ENCODE measurements at regions not wholly inside any gene's neighbourhood (a gene's known extent, or its start where the extent isn't known, plus 50 kb on each side); places are given as distances from the start of the nearest gene placed in this dataset.

DNA sequence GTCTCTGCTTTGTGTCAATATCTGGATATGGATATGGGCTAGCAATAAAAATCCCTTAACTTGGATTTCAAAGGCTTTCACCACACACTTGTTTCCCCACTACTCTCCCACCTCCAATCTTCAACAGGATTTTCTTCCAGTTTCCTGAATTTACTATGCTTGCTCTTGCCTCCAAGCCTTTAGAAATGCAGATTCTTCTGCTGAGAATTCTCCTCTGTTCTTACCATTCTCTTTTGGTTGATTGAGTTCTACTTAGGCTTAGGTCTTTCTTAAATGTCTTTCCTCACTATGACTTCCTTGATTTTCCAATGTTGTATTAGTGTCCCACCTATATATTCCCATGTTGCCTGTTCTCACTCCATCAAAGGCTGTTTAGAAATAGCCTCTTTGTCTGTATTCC lies 1502.4 kb upstream of the TENM4 start:
- Histone ChIP-seq H2AK5ac (ENCODE audit: low read depth, low read length) (no peak overlapping the region), H3K27me3 (ENCODE audit: control insufficient read depth in 3 of 3, insufficient read depth in 3 of 3, low read depth in 1 of 3, low read length in 3 of 3) (no peaks in the 10 kb centered on the region), H3K4ac (ENCODE audit: low read length) (no peak overlapping the region), H3K4me3 (ENCODE audit: low read length in 2 of 2) (no peak overlapping the region), H3K14ac (ENCODE audit: low read length) (no peak overlapping the region), H2BK120ac (ENCODE audit: low read depth, low read length) (no peak overlapping the region), H3K4me1 (ENCODE audit: control insufficient read depth in 2 of 2, insufficient read depth in 1 of 2, low read depth in 1 of 2, low read length in 2 of 2) (no peaks in the 10 kb centered on the region), H4K91ac (ENCODE audit: low read depth, low read length, poor library complexity) (no peak overlapping the region), H2BK12ac (ENCODE audit: low read length) (no peak overlapping the region), H4K8ac (ENCODE audit: low read depth, low read length) (no peak overlapping the region), H3K27ac (replicated peaks; ENCODE audit: low read length) (no peak overlapping the region), H3K36me3 (replicated peaks in 1 of 2; ENCODE audit: control insufficient read depth in 2 of 2, insufficient read depth in 2 of 2, low read length in 2 of 2) (no peaks in the 10 kb centered on the region), H2BK5ac (ENCODE audit: low read length) (no peak overlapping the region), H3K9ac (ENCODE audit: low read depth, low read length, poor library complexity) (no peak overlapping the region), H3K9me3 (replicated peaks in 1 of 2; ENCODE audit: control insufficient read depth in 2 of 2, insufficient read depth in 1 of 2, low read depth in 1 of 2, low read length in 2 of 2) (no peaks in the 10 kb centered on the region), H2AFZ (ENCODE audit: low read length) (no peak overlapping the region), H3K4me2 (ENCODE audit: insufficient read depth, low read length, poor library complexity, severe bottlenecking) (no peak overlapping the region), H3K23ac (ENCODE audit: low read depth, low read length, poor library complexity) (no peak overlapping the region), H3K79me1 (ENCODE audit: low read depth, low read length) (no peaks in the 10 kb centered on the region), H3K18ac (ENCODE audit: low read length) (no peak overlapping the region), H2BK15ac (ENCODE audit: low read length) (no peak overlapping the region)
- DNase-seq (ENCODE audit: low spot score), result no peak

DNA sequence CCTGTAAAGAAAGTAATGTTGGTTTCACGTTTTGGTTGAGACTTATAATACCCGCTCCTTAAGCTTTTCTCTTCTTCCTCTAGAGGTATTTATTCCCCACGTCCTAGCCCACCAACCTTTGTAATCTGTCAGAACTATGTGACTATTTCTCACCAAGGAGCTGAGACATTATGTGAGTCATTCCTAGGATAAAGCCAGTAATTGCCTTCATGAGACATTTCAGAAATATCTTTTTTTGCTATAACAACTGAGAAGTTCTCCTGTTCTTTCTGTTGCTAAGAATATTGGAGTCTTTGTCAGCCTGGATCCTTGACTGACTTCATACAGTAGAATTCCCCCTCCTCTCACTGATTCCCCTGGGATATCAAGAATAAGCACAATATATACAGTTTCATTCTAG lies 1497.0 kb upstream of the TENM4 start:
- Histone ChIP-seq H3K14ac (ENCODE audit: low read length) (no peak overlapping the region), H3K27me3 (ENCODE audit: control insufficient read depth in 3 of 3, insufficient read depth in 3 of 3, low read depth in 1 of 3, low read length in 3 of 3) (no peaks in the 10 kb centered on the region), H2BK5ac (ENCODE audit: low read length) (no peak overlapping the region), H4K8ac (ENCODE audit: low read depth, low read length) (no peak overlapping the region), H3K4ac (ENCODE audit: low read length) (no peak overlapping the region), H3K27ac (replicated peaks; ENCODE audit: low read length) (no peak overlapping the region), H3K9me3 (replicated peaks in 1 of 2; ENCODE audit: control insufficient read depth in 2 of 2, insufficient read depth in 1 of 2, low read depth in 1 of 2, low read length in 2 of 2) (no peaks in the 10 kb centered on the region), H3K4me3 (ENCODE audit: low read length in 2 of 2) (no peak overlapping the region), H2AK5ac (ENCODE audit: low read depth, low read length) (no peak overlapping the region), H3K4me2 (ENCODE audit: insufficient read depth, low read length, poor library complexity, severe bottlenecking) (no peak overlapping the region), H3K18ac (ENCODE audit: low read length) (no peak overlapping the region), H2BK12ac (ENCODE audit: low read length) (no peak overlapping the region), H2BK120ac (ENCODE audit: low read depth, low read length) (no peak overlapping the region), H3K36me3 (replicated peaks in 1 of 2; ENCODE audit: control insufficient read depth in 2 of 2, insufficient read depth in 2 of 2, low read length in 2 of 2) (no peaks in the 10 kb centered on the region), H4K91ac (ENCODE audit: low read depth, low read length, poor library complexity) (no peak overlapping the region), H3K4me1 (ENCODE audit: control insufficient read depth in 2 of 2, insufficient read depth in 1 of 2, low read depth in 1 of 2, low read length in 2 of 2) (no peaks in the 10 kb centered on the region), H3K23ac (ENCODE audit: low read depth, low read length, poor library complexity) (no peak overlapping the region), H3K9ac (ENCODE audit: low read depth, low read length, poor library complexity) (no peak overlapping the region), H2AFZ (ENCODE audit: low read length) (no peak overlapping the region), H2BK15ac (ENCODE audit: low read length) (no peak overlapping the region), H3K79me1 (ENCODE audit: low read depth, low read length) (no peaks in the 10 kb centered on the region)
- WGBS, 2 donors (ENCODE audit: extremely low coverage in 2 of 2, insufficient read length in 2 of 2, insufficient replicate concordance in 1 of 2), result no CpG with 5 or more reads among the region's 3 CpGs
- no peak for DNase-seq (ENCODE audit: low spot score)

DNA sequence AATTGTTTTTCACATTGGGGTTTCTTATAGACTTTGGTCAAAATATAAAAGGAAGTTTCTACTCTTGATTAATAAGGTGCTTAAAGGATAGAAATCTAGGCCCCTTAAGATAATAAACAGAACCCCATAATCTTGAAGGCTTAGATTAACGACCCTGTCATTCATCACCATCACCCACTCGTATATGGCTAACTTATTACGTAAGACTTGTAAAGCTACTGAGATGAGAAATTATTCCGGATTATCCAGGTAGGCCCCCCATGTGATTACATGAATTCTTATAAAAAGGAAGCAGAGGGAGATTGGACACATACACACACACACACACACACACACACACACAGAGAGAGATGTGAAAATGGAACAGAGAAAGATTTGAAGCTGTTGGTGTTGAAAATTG lies 1489.2 kb upstream of the TENM4 start:
- no peak overlapping the region for H3K9ac ChIP-seq (ENCODE audit: low read depth, low read length, poor library complexity)
- no peak overlapping the region for H2AFZ ChIP-seq (ENCODE audit: low read length)
- no peaks in the 10 kb centered on the region for H3K4me1 ChIP-seq (ENCODE audit: control insufficient read depth in 2 of 2, insufficient read depth in 1 of 2, low read depth in 1 of 2, low read length in 2 of 2)
- no peak overlapping the region for H2BK12ac ChIP-seq (ENCODE audit: low read length)
- H3K14ac ChIP-seq (ENCODE audit: low read length), result no peak overlapping the region
- no peak overlapping the region for H3K23ac ChIP-seq (ENCODE audit: low read depth, low read length, poor library complexity)
- no CpG with 5 or more reads among the region's 4 CpGs for WGBS, 2 donors (ENCODE audit: extremely low coverage in 2 of 2, insufficient read length in 2 of 2, insufficient replicate concordance in 1 of 2)
- no peak overlapping the region for H2BK5ac ChIP-seq (ENCODE audit: low read length)
- H3K18ac ChIP-seq (ENCODE audit: low read length), result no peak overlapping the region
- DNase-seq (ENCODE audit: low spot score), result no peak
- H2BK120ac ChIP-seq (ENCODE audit: low read depth, low read length), result no peak overlapping the region
- no peak overlapping the region for H2AK5ac ChIP-seq (ENCODE audit: low read depth, low read length)
- no peak overlapping the region for H3K4ac ChIP-seq (ENCODE audit: low read length)
- H3K36me3 ChIP-seq (replicated peaks in 1 of 2; ENCODE audit: control insufficient read depth in 2 of 2, insufficient read depth in 2 of 2, low read length in 2 of 2), result no peaks in the 10 kb centered on the region
- no peak overlapping the region for H4K91ac ChIP-seq (ENCODE audit: low read depth, low read length, poor library complexity)
- H3K27ac ChIP-seq (replicated peaks; ENCODE audit: low read length), result no peak overlapping the region
- no peak overlapping the region for H2BK15ac ChIP-seq (ENCODE audit: low read length)
- H4K8ac ChIP-seq (ENCODE audit: low read depth, low read length), result no peak overlapping the region
- no peaks in the 10 kb centered on the region for H3K27me3 ChIP-seq (ENCODE audit: control insufficient read depth in 3 of 3, insufficient read depth in 3 of 3, low read depth in 1 of 3, low read length in 3 of 3)
- no peaks in the 10 kb centered on the region for H3K9me3 ChIP-seq (replicated peaks in 1 of 2; ENCODE audit: control insufficient read depth in 2 of 2, insufficient read depth in 1 of 2, low read depth in 1 of 2, low read length in 2 of 2)
- H3K4me3 ChIP-seq (ENCODE audit: low read length in 2 of 2), result no peak overlapping the region
- no peak overlapping the region for H3K4me2 ChIP-seq (ENCODE audit: insufficient read depth, low read length, poor library complexity, severe bottlenecking)
- no peaks in the 10 kb centered on the region for H3K79me1 ChIP-seq (ENCODE audit: low read depth, low read length)

DNA sequence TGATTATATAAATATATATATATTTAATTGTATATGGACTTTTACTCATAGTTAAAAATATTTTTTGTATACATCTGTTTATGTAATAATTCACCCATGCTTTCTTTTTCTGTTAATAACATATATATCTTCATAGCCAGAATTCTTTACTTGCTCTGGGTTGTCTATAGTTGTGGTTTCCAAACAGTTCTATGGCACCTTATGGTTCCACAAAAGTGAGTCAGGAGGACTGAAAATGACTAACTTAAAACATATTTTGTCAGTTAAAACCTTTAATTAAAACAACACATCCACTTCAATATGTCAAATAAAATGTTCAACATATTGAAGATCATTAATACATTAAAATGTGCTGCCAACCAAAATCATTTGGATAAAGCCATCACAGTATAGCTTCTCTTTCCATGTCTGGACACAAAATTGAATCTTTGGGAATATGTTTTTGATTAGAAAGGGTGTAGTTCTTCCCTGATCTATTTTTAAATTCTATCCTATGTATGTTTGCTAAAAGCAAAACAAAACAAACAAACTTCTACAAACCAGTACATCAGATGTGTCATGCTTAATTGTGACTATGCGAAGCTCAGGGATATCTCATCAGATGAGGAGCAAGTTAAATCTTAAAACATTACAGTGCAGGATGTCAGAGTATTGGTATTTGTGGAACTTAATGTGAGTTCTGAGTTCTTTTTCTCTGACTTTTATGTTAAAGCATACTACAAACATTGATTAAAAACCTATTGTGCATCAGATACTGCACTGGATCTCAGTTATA lies 1488.4 kb upstream of the TENM4 start:
- no peak for DNase-seq (ENCODE audit: low spot score)
- H2BK120ac ChIP-seq (ENCODE audit: low read depth, low read length), result no peak overlapping the region

More for the DNA sequence above, 1488.4 kb upstream of the TENM4 start:
- no peaks in the 10 kb centered on the region for H3K27me3 ChIP-seq (ENCODE audit: control insufficient read depth in 3 of 3, insufficient read depth in 3 of 3, low read depth in 1 of 3, low read length in 3 of 3)
- H3K9me3 ChIP-seq (replicated peaks in 1 of 2; ENCODE audit: control insufficient read depth in 2 of 2, insufficient read depth in 1 of 2, low read depth in 1 of 2, low read length in 2 of 2), result no peaks in the 10 kb centered on the region
- no peak overlapping the region for H3K14ac ChIP-seq (ENCODE audit: low read length)
- no peaks in the 10 kb centered on the region for H3K36me3 ChIP-seq (replicated peaks in 1 of 2; ENCODE audit: control insufficient read depth in 2 of 2, insufficient read depth in 2 of 2, low read length in 2 of 2)
- H2AK5ac ChIP-seq (ENCODE audit: low read depth, low read length), result no peak overlapping the region
- no peak overlapping the region for H3K27ac ChIP-seq (replicated peaks; ENCODE audit: low read length)
- no peak overlapping the region for H3K4ac ChIP-seq (ENCODE audit: low read length)
- H3K4me2 ChIP-seq (ENCODE audit: insufficient read depth, low read length, poor library complexity, severe bottlenecking), result no peak overlapping the region
- H3K4me1 ChIP-seq (ENCODE audit: control insufficient read depth in 2 of 2, insufficient read depth in 1 of 2, low read depth in 1 of 2, low read length in 2 of 2), result no peaks in the 10 kb centered on the region
- H3K4me3 ChIP-seq (ENCODE audit: low read length in 2 of 2), result no peak overlapping the region
- no peaks in the 10 kb centered on the region for H3K79me1 ChIP-seq (ENCODE audit: low read depth, low read length)
- H2AFZ ChIP-seq (ENCODE audit: low read length), result no peak overlapping the region
- no peak overlapping the region for H2BK12ac ChIP-seq (ENCODE audit: low read length)
- no peak overlapping the region for H3K9ac ChIP-seq (ENCODE audit: low read depth, low read length, poor library complexity)
- WGBS, 2 donors (ENCODE audit: extremely low coverage in 2 of 2, insufficient read length in 2 of 2, insufficient replicate concordance in 1 of 2), result no CpG with 5 or more reads among the region's 1 CpG
- H3K23ac ChIP-seq (ENCODE audit: low read depth, low read length, poor library complexity), result no peak overlapping the region
- no peak overlapping the region for H4K91ac ChIP-seq (ENCODE audit: low read depth, low read length, poor library complexity)
- H3K18ac ChIP-seq (ENCODE audit: low read length), result no peak overlapping the region
- H2BK15ac ChIP-seq (ENCODE audit: low read length), result no peak overlapping the region
- no peak overlapping the region for H4K8ac ChIP-seq (ENCODE audit: low read depth, low read length)
- no peak overlapping the region for H2BK5ac ChIP-seq (ENCODE audit: low read length)
